C4-2B (cell line): ENCODE measurements at regions not wholly inside any gene's neighbourhood (a gene's known extent, or its start where the extent isn't known, plus 50 kb on each side); places are given as distances from the start of the nearest gene placed in this dataset.

ENCODE experiments used
- H3K27ac ChIP-seq: fragments of 450-650 bp; 2 replicates; pipeline ENCODE4 v1.5.1; 2017
- ZFX ChIP-seq: fragments of 450-650 bp; IDR thresholded peaks from 2 replicates; pipeline ENCODE4 v1.6.1; 2017
- TF ChIP-seq, protein P1 (sequence below): fragments of 450-650 bp; conservative IDR thresholded peaks from 2 replicates; pipeline ENCODE4 v1.5.1; 2017; ENCODE audit warnings: mild to moderate bottlenecking

DNA sequence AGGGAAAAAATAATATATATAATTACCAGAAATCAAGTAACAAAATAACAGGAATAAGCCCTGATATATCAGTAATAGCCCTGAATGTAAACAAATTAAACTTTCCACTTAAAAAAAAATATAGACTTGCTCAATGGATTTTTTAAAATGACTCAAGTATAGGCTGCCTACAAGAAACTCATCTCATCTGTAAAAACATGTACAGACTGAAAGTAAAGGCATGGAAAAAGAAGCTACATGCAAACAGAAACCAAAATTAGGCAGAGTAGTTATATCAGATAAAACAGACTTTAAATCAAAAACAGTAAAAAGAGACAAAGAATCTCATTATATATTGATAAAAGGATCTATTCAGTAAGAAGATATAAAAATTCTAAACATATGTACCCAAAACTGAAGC lies 82.4 kb upstream of the STT3B start:
- H3K27ac ChIP-seq, result no peak overlapping the region
- TF ChIP-seq, protein P1, sequence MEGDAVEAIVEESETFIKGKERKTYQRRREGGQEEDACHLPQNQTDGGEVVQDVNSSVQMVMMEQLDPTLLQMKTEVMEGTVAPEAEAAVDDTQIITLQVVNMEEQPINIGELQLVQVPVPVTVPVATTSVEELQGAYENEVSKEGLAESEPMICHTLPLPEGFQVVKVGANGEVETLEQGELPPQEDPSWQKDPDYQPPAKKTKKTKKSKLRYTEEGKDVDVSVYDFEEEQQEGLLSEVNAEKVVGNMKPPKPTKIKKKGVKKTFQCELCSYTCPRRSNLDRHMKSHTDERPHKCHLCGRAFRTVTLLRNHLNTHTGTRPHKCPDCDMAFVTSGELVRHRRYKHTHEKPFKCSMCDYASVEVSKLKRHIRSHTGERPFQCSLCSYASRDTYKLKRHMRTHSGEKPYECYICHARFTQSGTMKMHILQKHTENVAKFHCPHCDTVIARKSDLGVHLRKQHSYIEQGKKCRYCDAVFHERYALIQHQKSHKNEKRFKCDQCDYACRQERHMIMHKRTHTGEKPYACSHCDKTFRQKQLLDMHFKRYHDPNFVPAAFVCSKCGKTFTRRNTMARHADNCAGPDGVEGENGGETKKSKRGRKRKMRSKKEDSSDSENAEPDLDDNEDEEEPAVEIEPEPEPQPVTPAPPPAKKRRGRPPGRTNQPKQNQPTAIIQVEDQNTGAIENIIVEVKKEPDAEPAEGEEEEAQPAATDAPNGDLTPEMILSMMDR, result no peak
- TF ChIP-seq ZFX, result no peak

DNA sequence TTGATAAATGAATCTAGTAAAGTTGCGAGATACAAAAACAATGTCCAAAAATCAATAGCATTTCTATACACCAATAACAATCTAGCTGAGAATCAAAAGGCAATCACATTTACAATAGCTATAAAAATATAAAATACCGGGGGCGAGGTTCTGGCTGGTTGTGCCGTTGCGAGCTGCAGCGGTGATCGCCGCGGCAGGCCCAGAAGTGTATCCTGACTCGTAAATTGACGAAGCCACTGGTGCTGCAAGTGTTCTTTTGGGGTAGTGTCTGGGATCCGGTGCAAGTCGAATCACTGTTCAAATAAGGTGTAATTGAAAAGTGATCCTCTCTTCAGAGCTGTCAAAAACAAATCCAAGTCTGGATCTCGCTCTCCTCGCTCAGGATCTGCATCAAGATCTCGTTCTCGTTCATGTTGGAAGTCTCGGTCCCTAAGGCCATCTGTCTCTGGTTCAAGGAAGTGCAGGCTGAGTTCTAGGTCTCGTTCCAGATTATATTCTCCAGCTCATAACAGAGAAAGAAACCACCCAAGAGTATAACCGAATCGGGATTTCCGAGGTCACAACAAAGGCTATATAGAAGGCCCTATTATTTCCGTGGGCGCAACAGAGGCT lies 80.1 kb upstream of the STT3B start:
- TF ChIP-seq, protein P1, result no peak
- TF ChIP-seq ZFX, result no peak
- H3K27ac ChIP-seq, result no peak overlapping the region

DNA sequence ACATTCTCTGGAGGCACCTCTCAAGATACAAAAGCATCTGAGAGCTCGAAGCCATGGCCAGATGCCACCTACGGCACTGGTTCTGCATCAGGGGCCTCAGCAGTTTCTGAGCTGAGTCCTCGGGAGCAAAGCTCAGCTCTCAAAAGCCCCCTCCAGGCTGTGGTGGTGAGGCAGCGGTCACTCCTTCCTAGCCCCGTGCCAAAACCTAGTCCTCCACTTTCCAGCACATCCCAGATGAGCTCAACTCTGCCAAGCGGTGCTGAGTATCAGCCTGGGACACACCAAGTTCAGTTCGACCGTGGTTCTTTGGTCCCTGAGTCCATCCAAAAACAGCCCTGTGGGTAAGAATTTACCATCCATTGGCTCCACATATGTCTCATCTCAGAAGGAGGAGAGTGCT lies 79.3 kb upstream of the STT3B start:
- no peak overlapping the region for H3K27ac ChIP-seq
- TF ChIP-seq ZFX, result no peak
- TF ChIP-seq, protein P1, result no peak

DNA sequence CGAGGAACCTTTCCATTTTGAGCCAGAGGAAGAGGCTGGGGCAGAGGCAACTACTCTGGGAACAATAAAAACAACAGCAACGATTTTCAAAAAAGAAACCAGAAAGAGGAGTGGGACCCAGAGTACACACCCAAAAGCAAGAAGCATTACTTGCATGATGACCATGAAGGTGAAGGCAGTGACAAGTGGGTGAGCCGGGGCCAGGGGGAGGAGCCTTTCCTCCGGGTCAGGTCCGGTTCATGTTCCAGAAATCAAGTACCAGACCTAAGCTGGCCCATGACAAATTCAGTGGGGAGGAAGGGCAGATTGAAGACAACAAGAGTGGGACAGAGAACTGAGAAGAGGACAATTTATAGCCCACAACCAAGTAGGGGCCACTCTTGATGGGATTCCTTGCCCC lies 77.2 kb upstream of the STT3B start:
- TF ChIP-seq ZFX, result no peak
- TF ChIP-seq, protein P1, result no peak
- no peak overlapping the region for H3K27ac ChIP-seq

DNA sequence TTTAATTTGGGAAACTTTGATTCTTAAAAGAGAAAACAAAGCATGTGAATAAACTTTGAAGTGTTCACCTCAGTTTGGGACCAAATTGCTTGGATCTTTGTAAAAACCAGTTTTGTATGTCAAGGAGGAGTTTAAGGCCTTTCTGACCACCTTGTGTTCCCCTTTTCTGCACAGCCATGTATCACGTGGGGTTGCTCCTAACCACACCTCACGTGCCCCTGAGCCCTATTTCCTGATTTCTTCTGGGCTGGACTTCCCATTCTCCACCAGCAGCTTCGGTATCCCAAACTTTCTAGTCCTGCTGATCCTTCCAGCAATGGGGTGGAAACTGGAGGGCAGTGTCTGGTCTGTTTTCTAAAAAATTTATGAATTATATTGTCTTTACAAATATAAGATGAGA lies 76.4 kb upstream of the STT3B start:
- TF ChIP-seq, protein P1, result no peak
- TF ChIP-seq ZFX, result no peak
- no peak overlapping the region for H3K27ac ChIP-seq

DNA sequence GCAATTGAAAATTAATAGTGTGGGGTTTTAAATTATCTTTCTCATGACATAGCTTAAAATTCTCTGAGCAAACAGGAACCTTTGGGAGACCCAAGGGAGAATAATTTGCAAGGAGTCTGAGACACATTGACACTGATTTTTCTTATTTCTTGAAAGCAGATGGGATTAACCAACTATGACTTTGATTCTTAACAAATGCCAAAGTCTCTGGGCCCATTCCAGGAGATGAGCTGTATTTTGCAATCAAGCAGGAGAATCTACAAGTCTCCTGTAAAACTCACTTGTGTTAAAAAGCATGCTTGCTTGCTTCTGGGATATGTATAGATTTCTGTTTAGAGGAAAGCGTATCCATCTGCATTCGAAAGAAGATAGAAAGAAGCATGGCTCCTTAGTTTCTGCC lies 71.3 kb upstream of the STT3B start:
- H3K27ac ChIP-seq, result no peak overlapping the region
- TF ChIP-seq, protein P1, result no peak
- no peak for TF ChIP-seq ZFX

DNA sequence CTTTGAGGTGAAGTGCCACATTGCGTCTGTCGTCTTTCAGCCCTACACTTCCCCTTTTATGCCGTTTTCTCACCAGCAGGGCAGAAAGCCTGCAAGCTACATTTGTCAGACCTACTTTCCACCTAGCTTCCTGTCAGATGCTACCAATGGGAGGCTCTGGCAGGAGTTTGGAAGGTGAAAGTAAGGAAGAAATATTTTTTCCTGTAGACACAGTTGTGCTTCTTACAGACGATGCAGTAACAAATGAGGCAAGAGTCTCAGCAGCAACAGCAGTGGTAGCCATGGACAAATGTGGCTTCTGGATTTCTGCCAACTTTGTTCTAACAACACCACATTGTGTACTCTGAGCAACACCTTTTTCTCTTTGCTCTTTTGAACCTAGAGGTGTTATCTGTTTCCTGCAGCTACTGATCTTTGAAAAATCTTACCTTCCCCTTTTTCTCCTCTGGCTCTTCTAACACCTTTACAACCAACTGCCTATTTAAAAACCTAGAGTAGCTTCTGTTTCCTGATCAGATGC lies 70.6 kb upstream of the STT3B start:
- TF ChIP-seq, protein P1, result no peak
- no peak for TF ChIP-seq ZFX
- no peak overlapping the region for H3K27ac ChIP-seq
